Astrocyte (in vitro differentiated cells and primary cell): ENCODE measurements at regions not wholly inside any gene's neighbourhood (a gene's known extent, or its start where the extent isn't known, plus 50 kb on each side); places are given as distances from the start of the nearest gene placed in this dataset.

ENCODE experiments used
- CTCF ChIP-seq: IDR thresholded peaks from 2 replicates; pipeline ENCODE4 v1.5.1; 2011; ENCODE audit warnings: low read depth, mild to moderate bottlenecking, inconsistent platforms, low read length, moderate library complexity; ENCODE audit not compliant: insufficient read depth
- EZH2 ChIP-seq: IDR thresholded peaks from 2 replicates; pipeline ENCODE4 v1.6.1; 2012; ENCODE audit warnings: mild to moderate bottlenecking, low read length, inconsistent platforms; ENCODE audit not compliant: insufficient read depth

GRCh38 chr10:78515873-78516153 is 482.1 kb downstream of the RPS24 start:
- no peak for TF ChIP-seq CTCF
- TF ChIP-seq EZH2, result no peak
